ENCODE measurements at regions not wholly inside any gene's neighbourhood (a gene's known extent, or its start where the extent isn't known, plus 50 kb on each side); places are given as distances from the start of the nearest gene placed in this dataset.
A peak's percentile ranks its signal among the peaks of the same experiment; 100 is the strongest.
"Not testable (repeated sequence)": the region's sequence is repeated elsewhere in the genome, so short reads cannot be mapped to it uniquely, and the experiment has no call there.

DNA sequence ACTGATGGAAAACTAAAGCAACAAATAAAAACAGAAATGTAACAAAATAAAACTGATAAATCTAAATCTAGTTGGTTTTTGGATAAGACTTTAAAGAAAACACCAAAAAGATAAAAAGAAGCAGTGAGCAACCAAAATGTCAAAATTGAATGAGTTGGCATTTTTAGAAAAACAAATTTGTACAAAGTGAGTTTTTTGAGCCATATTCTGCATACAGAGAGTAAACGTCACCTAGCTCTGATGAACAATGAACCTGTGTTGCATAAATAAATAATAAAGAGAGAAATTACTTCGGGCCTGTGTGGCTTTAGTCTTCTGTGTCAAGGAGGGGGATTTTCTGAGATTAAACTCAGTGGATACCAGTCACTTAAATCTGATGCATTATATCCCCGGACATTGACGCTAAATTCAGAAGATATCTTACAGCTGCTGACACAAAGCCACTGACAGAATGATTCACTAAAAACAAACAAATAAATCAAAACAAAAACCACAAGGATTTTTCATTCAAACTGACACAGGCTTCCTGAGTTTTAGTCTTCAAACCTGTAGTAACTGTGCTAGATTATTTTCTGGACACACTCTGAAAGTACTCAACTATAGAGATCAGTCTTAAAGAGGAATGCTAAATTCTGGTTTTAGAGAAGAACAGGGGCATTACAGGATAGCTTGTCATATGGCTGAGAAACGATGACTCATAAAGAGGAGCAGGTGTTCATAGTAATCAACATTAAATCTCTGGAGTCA, 403.5 kb upstream of the ST8SIA4 start:
- DNase-seq: no peak

DNA sequence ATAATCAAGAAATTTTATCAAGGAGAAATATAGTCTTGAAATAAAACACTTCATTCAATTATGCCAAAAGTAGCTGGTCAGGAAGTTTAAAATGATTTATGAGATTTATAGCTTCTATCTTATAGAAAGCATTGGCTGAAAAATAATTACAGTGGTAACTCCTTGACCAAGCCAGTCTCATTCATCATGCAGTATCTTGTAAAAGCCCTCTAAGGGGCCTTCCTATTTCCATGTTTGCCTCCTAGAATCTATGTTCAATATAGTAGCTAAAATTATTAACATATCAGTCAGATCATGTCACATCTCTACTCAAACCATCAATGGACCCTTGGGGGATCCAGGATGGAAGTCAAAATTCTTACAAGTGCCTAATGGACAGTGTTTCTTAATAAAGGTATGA, 393.4 kb upstream of the ST8SIA4 start:
- DNase-seq: no peak

DNA sequence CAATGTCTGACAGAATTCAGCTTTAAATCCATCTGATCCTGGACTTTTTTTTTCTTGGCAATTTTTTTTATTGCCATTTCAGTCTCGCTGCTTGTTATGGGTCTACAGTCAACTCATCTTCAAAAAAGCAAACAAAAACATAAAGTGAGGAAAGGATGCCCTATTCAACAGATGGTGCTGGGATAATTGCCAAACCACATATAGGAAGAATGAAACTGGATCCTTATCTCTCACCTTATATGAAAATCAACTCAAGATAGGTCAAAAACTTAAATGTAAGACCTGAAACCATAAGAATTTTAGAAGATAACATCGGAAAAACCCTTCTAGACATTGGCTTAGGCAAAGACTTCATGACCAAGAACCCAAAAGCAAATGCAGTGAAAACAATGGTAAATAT, 389.1 kb upstream of the ST8SIA4 start:
- peak; percentile 58 for DNase-seq

DNA sequence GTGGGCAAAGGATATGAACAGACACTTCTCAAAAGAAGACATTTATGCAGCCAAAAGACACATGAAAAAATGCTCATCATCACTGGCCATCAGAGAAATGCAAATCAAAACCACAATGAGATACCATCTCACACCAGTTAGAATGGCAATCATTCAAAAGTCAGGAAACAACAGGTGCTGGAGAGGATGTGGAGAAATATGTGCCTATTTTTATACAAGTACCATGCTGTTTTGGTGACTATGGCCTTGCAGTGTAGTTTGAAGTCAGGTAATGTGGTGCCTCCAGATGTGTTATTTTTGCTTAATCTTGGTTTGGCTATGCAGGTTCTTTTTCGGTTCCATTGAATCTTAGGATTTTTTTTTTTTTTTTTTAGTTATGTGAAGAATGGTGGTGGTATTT, 387.7 kb upstream of the ST8SIA4 start:
- not testable (repeated sequence) for DNase-seq

DNA sequence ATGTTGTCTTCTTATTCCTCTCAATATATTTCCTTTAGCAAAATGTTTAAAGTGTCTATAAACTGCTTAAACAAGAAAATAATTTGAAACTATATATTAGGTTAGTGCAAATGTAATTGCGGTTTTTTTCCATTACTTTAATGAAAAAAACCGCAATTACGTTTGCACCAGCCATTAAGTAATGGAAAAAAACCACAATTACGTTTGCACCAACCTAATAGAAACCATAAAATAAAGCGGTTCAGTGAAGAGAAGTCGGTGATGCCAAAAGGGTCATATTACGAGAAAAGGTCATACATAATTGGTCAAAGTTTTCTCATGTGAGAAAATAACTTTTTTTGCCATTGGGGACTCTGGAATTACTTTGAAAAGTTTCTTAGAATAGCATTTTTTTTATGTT, 385.6 kb upstream of the ST8SIA4 start:
- DNase-seq: no peak

DNA sequence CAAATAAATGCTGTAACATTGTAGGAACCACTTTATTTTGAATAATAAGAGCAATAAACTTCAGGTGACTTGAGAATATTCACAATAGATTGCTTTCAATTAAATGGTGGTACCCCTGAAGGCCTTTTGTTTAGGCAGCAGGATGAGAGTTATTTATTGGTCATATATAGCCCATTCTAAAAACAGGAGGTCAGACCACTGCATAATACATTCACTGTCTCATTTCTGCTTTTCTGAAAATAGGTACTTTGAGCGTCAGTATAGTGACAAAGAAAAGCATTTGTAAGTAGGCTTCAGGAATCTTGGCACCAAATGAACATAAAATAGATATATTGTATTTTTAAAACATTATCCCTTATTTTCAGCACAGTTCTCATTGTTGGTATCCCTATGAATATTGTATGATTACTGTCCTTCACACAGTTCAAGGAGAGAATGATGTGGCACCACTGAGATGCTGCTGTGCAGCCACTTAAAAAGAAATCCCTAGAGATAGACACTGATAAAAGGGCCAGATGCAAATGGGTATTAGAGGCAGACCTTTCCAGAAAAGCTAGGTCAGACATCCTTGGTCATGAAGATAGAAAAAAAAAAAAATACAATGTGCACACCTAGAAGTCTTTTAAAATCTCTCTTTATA, 381.8 kb upstream of the ST8SIA4 start:
- DNase-seq: no peak

DNA sequence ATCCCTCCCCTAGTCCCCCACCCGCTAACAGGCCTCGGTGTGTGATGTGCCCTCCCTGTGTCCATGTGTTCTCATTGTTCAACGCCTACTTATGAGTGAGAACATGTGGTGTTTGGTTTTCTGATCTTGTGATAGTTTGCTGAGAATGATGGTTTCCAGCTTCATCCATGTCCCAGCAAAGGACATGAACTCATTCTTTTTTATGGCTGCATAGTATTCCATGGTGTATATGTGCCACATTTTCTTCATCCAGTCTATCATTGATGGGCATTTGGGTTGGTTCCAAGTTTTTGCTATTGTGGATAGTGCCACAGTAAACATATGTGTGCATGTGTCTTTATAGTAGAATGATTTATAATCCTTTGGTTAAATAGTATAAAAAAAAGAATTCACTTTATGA, 380.9 kb upstream of the ST8SIA4 start:
- DNase-seq: not testable (repeated sequence)

DNA sequence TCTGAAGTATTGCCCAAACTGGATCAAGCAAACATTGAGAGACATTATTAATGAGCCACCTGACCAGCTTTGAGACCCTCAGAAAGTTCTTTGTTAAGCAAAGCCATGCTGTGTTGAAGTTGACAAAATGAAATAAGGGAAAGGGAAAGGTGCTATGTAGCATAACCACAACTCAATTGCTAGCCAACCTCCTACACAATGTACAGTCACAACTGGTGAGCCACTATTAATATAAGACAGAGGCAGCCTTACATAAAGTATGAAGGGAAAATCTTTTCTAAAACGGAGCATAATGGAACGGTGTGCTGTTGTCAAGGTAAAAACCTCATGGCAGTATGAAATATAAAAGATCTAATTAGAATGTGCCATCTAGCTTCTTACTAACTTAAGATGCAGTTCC, 375.8 kb upstream of the ST8SIA4 start:
- no peak for DNase-seq

DNA sequence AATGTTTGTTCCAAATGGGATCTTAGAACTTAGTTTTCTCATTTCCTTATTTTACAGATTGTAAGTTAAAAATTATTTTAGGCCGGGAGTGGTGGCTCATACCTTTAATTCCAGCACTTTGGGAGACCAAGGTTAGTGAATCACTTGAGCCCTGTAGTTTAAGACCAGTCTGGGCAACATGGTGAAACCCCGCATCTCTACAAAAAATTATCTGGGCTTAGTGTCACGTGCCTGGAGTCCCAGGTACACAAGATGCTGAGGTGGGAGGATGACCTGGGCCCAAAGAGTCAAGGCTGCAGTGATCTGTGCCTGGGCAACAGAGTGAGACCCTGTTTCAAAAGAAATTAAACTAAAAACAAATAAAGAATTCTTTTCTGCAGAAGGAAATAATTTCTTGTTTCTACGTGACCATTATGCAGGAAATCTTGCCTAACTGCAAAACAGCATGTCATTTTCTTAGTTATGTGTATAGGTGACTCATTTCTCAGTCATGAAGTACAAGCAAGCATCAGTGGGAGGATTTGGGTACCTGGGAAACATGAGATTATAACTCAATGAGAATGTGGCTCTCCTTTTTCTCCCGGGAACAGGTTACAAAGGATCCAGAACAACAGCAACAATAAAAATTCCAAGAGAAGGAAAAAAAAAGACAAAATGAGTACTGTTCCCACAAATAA, 375.1 kb upstream of the ST8SIA4 start:
- no peak for DNase-seq

DNA sequence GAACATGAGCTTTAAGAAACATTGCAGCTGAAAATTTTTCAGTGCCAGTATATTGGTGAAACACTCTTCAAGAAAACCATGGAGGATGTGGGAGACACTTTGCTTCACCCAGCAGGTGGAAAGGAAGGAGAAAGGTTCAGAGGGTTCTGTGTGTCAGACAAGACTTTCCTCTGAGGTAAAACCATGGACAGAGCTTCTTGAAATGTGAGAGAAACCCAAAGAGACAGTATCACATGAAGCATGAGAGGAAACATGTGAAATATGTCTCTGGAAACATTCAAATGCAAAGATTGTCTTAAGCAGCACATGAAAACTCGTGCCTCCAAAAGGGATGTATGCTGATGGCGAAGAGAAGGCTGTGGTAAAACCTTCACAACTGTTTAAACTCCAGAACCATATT, 368.9 kb upstream of the ST8SIA4 start:
- DNase-seq: no peak

DNA sequence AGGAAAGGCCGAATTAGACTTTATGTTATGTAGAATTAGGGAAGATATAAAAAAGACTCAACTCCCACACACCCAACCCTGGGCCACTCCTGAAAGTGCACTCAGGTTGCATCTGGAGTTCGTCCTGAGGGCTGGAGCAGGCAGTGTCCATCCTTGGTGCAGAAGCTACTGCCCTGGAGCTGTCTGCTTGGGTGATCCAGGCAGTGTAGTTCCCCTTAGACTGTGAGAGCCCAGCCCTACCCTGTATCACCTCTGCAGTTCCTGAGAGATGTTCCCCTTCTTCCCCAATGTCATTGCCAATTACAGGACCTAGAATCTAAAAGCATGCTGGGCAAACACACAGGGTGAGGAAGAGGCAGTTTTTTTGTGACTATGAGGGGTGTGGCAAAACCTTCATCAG, 368.3 kb upstream of the ST8SIA4 start:
- no peak for DNase-seq

DNA sequence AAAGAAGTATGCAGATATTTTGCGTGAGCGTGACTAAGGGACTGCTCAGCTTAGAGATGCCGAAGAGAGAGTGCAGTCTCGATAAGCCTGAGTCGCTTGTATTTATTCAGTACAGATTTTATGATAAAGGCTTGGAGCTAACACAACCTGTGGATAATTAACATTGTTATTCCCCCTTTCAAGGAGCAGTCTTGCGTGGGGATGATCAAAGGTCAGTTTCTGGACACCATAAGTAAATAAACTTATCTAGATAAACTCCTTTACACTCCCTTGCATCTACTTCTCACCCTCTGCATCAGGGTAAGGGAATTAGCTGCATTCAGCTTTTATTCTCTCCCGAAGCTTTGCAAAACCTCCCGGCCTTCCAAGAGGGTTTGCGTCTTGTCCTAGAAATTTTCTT, 357.8 kb upstream of the ST8SIA4 start:
- DNase-seq: no peak

DNA sequence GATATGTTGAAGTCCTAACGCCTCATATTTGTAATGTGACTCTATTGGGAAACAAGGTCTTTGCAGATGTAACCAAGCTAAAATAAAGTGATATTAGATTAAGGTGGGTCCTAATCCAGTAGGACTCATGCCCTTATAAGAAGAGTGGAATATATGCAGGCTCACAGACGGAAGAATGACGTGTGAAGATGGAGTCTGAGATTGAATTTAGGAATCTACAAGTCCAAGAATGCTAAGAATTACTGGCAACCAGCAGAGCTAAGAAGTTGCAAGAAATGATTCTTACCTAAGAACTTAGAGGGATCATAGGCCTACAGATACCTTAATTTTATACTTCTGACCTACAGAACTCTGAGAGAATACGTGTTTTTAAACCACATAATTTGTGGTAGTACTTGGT, 350.0 kb upstream of the ST8SIA4 start:
- no peak for DNase-seq

DNA sequence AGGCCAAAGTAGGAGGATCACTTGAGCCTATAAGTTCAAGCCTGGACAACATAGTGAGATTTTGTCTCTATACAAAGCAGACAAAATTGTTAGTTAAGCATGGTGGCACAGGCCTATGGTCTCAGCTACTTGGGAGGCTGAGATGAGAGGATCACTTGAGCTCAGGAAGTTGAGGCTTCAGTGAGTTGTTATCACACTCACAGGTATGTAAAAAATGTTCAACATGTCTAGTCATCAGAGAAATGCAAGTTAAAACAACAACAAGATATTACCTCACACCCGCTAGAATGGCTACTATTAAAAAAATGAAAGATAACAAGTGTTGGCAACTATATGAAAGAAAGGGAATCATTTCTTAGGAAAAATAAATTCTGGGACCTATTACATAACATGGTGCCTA, 341.5 kb upstream of the ST8SIA4 start:
- DNase-seq: no peak

DNA sequence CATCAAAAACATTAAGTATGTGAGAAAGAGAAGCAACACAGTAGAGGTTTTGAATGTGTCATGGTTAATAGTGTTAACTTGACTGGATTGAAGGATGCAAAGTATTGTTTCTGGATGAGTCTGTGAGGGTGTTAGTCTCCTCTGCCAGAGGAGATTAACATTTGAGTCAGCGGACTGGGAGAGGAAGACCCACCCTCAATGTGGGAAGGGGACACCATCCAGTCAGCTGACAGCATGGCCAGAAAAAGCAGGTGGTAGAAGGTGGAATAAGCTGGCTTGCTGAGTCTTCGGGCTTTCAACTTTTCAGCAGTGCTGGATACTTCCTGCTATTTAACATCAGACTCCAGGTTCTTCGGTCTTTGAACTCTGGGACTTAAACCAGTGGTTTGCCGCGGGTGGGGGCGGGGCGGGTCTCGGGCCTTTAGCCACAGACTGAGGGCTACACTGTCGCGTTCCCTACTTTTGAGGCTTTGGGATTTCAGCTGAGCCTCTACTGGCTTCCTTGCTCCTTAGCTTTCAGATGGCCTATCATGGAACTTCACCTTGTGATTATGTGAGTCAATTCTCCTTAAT, 309.9 kb upstream of the ST8SIA4 start:
- no peak for DNase-seq

DNA sequence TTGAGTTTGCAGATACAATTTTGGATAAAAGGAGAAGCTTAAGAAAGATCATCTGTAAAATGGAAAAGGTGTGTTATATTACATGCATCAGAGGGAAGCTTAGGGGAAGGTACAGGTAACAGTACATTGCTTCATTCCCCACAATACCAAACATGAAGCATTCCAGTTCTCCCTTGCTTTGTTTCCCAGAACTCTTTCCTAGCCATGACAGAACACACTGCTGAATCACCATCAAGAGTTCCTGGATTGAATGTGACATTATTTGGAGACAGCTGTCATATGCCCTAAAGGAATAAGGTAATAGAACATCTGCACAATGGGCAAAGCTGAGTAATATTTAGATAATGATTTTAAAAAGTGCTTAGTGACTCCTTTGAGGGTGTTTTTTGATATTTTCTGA, 303.5 kb upstream of the ST8SIA4 start:
- no peak for DNase-seq

DNA sequence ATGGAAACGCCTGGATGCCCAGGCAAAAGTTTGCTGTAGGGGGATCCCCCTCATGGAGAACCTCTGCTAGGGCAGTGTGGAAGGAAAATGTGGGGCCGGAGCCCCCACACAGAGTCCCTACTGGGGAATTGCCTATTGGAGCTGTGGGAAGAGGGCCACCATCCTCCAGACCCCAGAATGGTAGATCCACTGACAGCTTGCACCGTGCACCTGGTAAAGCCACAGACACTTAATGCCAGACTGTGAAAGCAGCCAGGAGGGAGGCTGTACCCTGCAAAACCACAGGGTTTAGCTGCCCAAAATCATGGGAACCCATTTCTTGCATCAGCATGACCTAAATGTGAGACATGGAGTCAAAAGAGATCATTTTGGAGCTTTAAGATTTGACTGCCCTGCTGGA, 302.0 kb upstream of the ST8SIA4 start:
- not testable (repeated sequence) for DNase-seq

DNA sequence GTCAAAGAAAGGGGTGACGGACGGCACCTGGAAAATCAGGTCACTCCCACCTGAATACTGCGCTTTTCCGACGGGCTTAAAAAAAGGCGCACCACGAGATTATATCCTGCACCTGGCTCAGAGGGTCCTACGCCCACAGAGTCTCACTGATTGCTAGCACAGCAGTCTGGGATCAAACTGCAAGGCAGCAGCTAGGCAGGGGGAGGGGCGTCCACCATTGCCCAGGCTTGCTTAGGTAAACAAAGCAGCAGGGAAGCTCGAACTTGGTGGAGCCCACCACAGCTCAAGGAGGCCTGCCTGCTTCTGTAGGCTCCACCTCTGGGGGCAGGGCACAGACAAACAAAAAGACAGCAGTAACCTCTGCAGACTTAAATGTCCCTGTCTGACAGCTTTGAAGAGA, 277.3 kb upstream of the ST8SIA4 start:
- DNase-seq: not testable (repeated sequence)

DNA sequence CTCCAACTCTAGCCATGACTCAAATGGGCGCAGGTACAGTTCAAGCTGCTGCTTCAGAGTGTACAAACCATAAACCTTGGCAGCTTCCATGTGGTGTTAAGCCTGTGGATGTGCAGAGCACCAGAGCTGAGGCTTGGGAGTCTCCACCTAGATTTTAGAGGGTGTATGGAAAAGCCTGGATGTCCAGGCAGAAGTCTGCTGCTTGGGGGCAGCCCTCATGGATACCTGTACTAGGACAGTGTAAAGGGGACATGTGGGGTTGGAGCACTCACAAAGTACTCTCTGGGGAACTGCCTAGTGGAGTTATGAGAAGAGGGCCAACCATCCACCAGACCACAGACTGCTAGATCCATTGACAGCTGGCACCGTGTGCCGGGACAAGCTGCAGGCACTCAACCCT, 273.5 kb upstream of the ST8SIA4 start:
- no peak for DNase-seq

DNA sequence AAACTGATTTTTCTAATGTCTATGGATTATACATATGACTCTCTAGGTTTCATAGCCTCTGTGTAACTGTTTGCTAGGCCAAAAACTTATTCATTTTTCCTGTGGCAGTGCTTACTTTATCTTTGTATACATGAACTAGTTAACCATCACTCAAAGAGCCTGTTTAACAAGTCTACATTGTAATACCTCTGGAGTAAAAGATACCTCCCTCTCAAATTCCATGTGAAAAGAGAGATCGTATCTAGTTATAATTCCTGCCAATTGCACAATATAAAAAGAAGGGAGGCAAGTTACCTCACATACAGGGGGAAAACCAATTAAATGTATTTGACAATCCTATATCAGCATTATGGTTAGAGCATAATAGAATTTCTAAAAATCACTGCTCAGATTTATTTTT, 271.9 kb upstream of the ST8SIA4 start:
- DNase-seq: no peak

DNA sequence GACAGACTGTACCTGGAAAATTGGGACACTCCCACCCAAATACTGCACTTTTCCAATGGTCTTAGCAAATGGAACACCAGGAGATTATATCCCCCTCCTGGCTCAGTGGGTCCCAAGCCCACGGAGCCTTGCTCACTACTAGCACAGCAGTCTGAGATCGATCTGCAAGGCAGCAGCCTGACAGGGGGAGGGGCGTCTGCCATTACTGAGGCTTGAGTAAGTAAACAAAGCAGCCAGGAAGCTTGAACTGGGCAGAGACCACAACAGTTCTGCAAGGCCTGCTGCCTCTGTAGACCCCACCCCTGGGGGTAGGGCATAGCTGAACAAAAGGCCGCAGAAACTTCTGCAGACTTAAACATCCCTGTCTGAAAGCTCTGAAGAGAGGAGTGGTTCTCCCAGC, 260.0 kb upstream of the ST8SIA4 start:
- no peak for DNase-seq

DNA sequence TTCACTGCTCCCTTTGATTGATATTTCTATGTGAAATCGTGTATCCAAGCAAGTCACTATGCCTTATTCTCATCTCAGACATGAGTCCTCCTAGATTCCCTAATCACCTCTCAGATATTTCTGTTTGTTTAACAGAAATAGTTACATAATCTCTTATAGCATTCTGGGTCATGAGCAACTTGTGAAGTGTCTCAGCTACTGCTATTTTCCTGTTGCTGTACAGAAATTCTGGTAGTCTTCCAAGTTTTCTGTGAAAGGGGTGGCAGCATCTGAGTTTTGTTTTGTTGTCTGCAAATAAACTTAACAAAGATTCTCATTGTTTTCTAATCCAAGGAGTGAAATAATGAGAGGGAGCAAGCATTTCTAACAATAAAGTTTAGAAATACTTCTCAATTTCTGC, 256.9 kb upstream of the ST8SIA4 start:
- no peak for DNase-seq

DNA sequence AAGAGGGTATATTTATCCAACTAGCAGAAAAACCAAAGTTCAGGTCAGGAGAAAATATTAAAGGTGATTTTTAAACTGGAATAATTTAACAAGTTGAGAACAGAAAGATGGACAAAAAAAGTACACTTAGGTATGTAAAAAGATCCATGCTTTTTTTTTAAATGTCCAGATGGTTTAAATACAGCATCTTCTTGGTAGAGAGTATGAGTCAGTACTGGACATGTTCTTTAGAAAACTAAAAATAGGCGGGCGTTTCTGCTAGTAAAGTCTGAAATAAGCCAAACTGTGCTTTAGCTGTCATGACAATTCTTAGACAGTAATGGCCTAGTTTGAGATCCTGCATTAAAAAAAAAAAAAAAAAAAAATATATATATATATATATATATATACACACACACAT, 255.9 kb upstream of the ST8SIA4 start:
- DNase-seq: no peak

DNA sequence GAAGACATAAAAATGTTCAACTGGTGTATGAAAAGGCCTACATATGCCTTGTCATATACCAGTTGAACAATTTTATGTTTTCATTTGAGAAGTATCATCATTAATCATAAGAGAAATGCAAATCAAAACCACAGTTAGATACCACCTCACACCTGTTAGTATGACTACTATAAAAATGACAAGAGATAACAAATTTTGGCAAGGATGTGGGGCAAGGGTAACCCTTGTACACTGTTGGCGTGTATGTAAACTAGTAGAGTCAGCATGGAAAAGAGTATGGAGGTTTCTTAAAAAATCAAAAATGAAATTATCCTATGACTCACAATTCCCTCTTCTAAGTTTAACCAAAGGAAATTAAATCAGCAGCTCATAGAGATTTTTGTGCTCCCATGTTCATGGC, 250.4 kb upstream of the ST8SIA4 start:
- no peak for DNase-seq
